HepG2 (cell line): ENCODE measurements at regions not wholly inside any gene's neighbourhood (a gene's known extent, or its start where the extent isn't known, plus 50 kb on each side); places are given as distances from the start of the nearest gene placed in this dataset.

ENCODE experiments used
- ARHGAP35 ChIP-seq: sonication (generic); formaldehyde crosslinking; IDR thresholded peaks from 2 replicates; pipeline ENCODE4 v1.9.0; 2022; ENCODE audit warnings: mild to moderate bottlenecking, inconsistent platforms, moderate library complexity, missing genetic modification reagents, borderline replicate concordance
- ETV6 ChIP-seq: sonication (generic); formaldehyde crosslinking; conservative IDR thresholded peaks from 2 replicates; pipeline ENCODE4 v1.4.0; 2020; ENCODE audit warnings: missing genetic modification reagents
- HOXA5 ChIP-seq: sonication (generic); formaldehyde crosslinking; IDR thresholded peaks from 2 replicates; pipeline ENCODE4 v1.4.0; 2020; ENCODE audit warnings: missing genetic modification reagents
- HOXD1 ChIP-seq: sonication (generic); formaldehyde crosslinking; IDR thresholded peaks from 2 replicates; pipeline ENCODE4 v1.5.0; 2020; ENCODE audit warnings: missing genetic modification reagents
- KMT2A ChIP-seq: sonication (generic); formaldehyde crosslinking; IDR thresholded peaks from 2 replicates; pipeline ENCODE4 v1.4.0; 2020; ENCODE audit warnings: missing genetic modification reagents
- MBNL3 ChIP-seq: fragments of 250-450 bp; sonication (Bioruptor Pico); conservative IDR thresholded peaks from 2 replicates; pipeline ENCODE4 v1.8.0; 2022; ENCODE audit warnings: mild to moderate bottlenecking, inconsistent platforms
- MED8 ChIP-seq: sonication (generic); formaldehyde crosslinking; IDR thresholded peaks from 2 replicates; pipeline ENCODE4 v1.8.1; 2023; ENCODE audit warnings: mild to moderate bottlenecking, missing genetic modification reagents; ENCODE audit not compliant: insufficient replicate concordance
- MXD4 ChIP-seq: IDR thresholded peaks from 2 replicates; pipeline ENCODE4 v1.6.1; 2016; ENCODE audit warnings: mild to moderate bottlenecking, missing biosample characterization, missing genetic modification reagents
- NFE2L2 ChIP-seq: fragments of 150-350 bp; IDR thresholded peaks from 2 replicates; pipeline ENCODE4 v1.6.1; 2014; ENCODE audit warnings: low read length
- NRL ChIP-seq: sonication (generic); formaldehyde crosslinking; IDR thresholded peaks from 2 replicates; pipeline ENCODE4 v1.5.0; 2020; ENCODE audit warnings: missing genetic modification reagents, mild to moderate bottlenecking, moderate library complexity, borderline replicate concordance
- PITX1 ChIP-seq: sonication (generic); formaldehyde crosslinking; IDR thresholded peaks from 2 replicates; pipeline ENCODE4 v1.5.1; 2020; ENCODE audit warnings: mild to moderate bottlenecking, missing genetic modification reagents
- PRPF4 ChIP-seq: fragments of 200-400 bp; formaldehyde crosslinking; IDR thresholded peaks from 2 replicates; pipeline ENCODE4 v1.6.1; 2016; ENCODE audit warnings: low read length, low read depth; ENCODE audit not compliant: poor library complexity, severe bottlenecking
- REL ChIP-seq: sonication (generic); formaldehyde crosslinking; conservative IDR thresholded peaks from 2 replicates; pipeline ENCODE4 v1.8.0; 2022; ENCODE audit warnings: mild to moderate bottlenecking, missing genetic modification reagents, moderate library complexity
- RELA ChIP-seq: sonication (generic); formaldehyde crosslinking; IDR thresholded peaks from 2 replicates; pipeline ENCODE4 v1.4.0; 2020; ENCODE audit warnings: missing genetic modification reagents
- SALL2 ChIP-seq: sonication (generic); formaldehyde crosslinking; IDR thresholded peaks from 2 replicates; pipeline ENCODE4 v1.8.1; 2023; ENCODE audit warnings: mild to moderate bottlenecking, missing genetic modification reagents, inconsistent platforms
- SIX4 ChIP-seq: sonication (generic); formaldehyde crosslinking; IDR thresholded peaks from 2 replicates; pipeline ENCODE4 v1.4.0; 2020; ENCODE audit warnings: missing genetic modification reagents
- TARDBP ChIP-seq: sonication (generic); formaldehyde crosslinking; IDR thresholded peaks from 2 replicates; pipeline ENCODE4 v1.8.0; 2022; ENCODE audit warnings: mild to moderate bottlenecking, missing genetic modification reagents
- TEAD3 ChIP-seq: optimal IDR thresholded peaks from 2 replicates; pipeline ENCODE3; 2016; ENCODE audit warnings: borderline replicate concordance
- ZBTB42 ChIP-seq: sonication (generic); formaldehyde crosslinking; IDR thresholded peaks from 2 replicates; pipeline ENCODE4 v1.5.0; 2020; ENCODE audit warnings: mild to moderate bottlenecking, missing genetic modification reagents
- ZFP82 ChIP-seq: sonication (generic); formaldehyde crosslinking; IDR thresholded peaks from 2 replicates; pipeline ENCODE4 v1.5.1; 2020; ENCODE audit warnings: mild to moderate bottlenecking, missing genetic modification reagents, borderline replicate concordance
- ZFYVE20 ChIP-seq: sonication (generic); formaldehyde crosslinking; IDR thresholded peaks from 2 replicates; pipeline ENCODE4 v1.8.0; 2023; ENCODE audit warnings: low read depth, mild to moderate bottlenecking, moderate library complexity, missing genetic modification reagents, borderline replicate concordance
- ZMYM3 ChIP-seq: sonication (generic); formaldehyde crosslinking; IDR thresholded peaks from 2 replicates; pipeline ENCODE4 v1.5.1; 2020; ENCODE audit warnings: mild to moderate bottlenecking, missing genetic modification reagents
- ZNF124 ChIP-seq: sonication (generic); formaldehyde crosslinking; IDR thresholded peaks from 2 replicates; pipeline ENCODE4 v1.4.0; 2020; ENCODE audit warnings: missing genetic modification reagents
- ZNF614 ChIP-seq: IDR thresholded peaks from 2 replicates; pipeline ENCODE4 v1.6.1; 2018; ENCODE audit warnings: missing biosample characterization, missing genetic modification reagents, inconsistent platforms, borderline replicate concordance
- ZNF766 ChIP-seq: sonication (generic); formaldehyde crosslinking; IDR thresholded peaks from 2 replicates; pipeline ENCODE4 v1.5.0; 2020; ENCODE audit warnings: missing genetic modification reagents, borderline replicate concordance
- TF ChIP-seq, protein P1 (sequence below): sonication (generic); formaldehyde crosslinking; IDR thresholded peaks from 2 replicates; pipeline ENCODE4 v1.5.1; 2020; ENCODE audit warnings: mild to moderate bottlenecking, missing genetic modification reagents
- TF ChIP-seq, protein P2 (sequence below): IDR thresholded peaks from 2 replicates; pipeline ENCODE4 v1.6.1; 2012; ENCODE audit warnings: low read length, improper control_type of control experiment

DNA sequence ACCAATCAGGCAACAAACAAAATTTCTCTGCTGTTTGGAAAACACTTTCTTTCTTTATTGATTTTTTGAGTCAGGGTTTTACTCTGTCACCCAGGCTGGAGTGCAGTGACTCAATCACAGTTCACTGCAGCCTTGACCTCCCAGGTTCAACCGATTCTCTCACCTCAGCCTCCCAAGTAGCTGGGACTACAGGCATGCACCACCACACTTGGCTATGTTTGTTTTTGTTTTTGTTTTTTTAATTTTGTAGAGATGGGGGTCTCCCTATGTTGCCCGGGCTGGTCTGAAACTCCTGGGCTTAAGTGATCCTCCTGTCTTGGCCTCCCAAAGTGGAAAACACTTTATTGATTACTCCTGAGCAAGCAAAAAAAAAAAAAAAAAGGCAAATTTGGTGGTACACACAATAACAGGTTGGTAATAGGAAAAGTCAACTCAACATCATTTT is 276.4 kb downstream of the SOX9 start (continued):
- TF ChIP-seq, protein P1, sequence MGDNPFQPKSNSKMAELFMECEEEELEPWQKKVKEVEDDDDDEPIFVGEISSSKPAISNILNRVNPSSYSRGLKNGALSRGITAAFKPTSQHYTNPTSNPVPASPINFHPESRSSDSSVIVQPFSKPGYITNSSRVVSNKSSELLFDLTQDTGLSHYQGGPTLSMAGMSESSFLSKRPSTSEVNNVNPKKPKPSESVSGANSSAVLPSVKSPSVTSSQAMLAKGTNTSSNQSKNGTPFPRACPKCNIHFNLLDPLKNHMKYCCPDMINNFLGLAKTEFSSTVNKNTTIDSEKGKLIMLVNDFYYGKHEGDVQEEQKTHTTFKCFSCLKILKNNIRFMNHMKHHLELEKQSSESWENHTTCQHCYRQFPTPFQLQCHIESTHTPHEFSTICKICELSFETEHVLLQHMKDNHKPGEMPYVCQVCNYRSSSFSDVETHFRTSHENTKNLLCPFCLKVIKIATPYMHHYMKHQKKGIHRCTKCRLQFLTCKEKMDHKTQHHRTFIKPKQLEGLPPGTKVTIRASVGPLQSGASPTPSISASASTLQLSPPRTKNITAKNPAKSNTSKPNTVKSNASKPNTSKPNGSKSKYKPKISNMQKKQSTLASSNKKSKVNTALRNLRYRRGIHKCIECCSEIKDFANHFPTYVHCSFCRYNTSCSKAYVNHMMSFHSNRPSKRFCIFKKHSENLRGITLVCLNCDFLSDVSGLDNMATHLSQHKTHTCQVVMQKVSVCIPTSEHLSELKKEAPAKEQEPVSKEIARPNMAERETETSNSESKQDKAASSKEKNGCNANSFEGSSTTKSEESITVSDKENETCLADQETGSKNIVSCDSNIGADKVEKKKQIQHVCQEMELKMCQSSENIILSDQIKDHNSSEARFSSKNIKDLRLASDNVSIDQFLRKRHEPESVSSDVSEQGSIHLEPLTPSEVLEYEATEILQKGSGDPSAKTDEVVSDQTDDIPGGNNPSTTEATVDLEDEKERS (CRISPR knock-in tag): peak; percentile 100
- TF ChIP-seq ZBTB42 (CRISPR knock-in tag) (no peak), REL (CRISPR knock-in tag) (no peak), KMT2A (no peak), SALL2 (CRISPR knock-in tag) (no peak), NRL (no peak), SIX4 (CRISPR knock-in tag) (peak; percentile 33; the same call in 1 of the 2 replicates), TEAD3 (CRISPR knock-in tag) (peak; percentile 53), ZNF614 (CRISPR knock-in tag) (0 out of 2 replicates have a peak, but pooled peaks have one; percentile 40), TARDBP (CRISPR knock-in tag) (peak; percentile 48; the same call in 1 of the 2 replicates), ZFP82 (peak; percentile 75; the same call in 1 of the 2 replicates), MED8 (CRISPR knock-in tag) (no peak), ARHGAP35 (CRISPR knock-in tag) (no peak), ZMYM3 (CRISPR knock-in tag) (peak; percentile 99), MBNL3 (CRISPR knock-in tag) (no peak), ZNF766 (CRISPR knock-in tag) (no peak), PRPF4 (no peak), RELA (CRISPR knock-in tag) (no peak), NFE2L2 (no peak), PITX1 (peak; percentile 60), ETV6 (no peak), ZFYVE20 (no peak), HOXA5 (CRISPR knock-in tag) (peak; percentile 80; the same call in 1 of the 2 replicates), MXD4 (no peak), ZNF124 (CRISPR knock-in tag) (peak; percentile 73; the same call in 1 of the 2 replicates), HOXD1 (CRISPR knock-in tag) (peak; percentile 69; the same call in 1 of the 2 replicates)
- TF ChIP-seq, protein P2, sequence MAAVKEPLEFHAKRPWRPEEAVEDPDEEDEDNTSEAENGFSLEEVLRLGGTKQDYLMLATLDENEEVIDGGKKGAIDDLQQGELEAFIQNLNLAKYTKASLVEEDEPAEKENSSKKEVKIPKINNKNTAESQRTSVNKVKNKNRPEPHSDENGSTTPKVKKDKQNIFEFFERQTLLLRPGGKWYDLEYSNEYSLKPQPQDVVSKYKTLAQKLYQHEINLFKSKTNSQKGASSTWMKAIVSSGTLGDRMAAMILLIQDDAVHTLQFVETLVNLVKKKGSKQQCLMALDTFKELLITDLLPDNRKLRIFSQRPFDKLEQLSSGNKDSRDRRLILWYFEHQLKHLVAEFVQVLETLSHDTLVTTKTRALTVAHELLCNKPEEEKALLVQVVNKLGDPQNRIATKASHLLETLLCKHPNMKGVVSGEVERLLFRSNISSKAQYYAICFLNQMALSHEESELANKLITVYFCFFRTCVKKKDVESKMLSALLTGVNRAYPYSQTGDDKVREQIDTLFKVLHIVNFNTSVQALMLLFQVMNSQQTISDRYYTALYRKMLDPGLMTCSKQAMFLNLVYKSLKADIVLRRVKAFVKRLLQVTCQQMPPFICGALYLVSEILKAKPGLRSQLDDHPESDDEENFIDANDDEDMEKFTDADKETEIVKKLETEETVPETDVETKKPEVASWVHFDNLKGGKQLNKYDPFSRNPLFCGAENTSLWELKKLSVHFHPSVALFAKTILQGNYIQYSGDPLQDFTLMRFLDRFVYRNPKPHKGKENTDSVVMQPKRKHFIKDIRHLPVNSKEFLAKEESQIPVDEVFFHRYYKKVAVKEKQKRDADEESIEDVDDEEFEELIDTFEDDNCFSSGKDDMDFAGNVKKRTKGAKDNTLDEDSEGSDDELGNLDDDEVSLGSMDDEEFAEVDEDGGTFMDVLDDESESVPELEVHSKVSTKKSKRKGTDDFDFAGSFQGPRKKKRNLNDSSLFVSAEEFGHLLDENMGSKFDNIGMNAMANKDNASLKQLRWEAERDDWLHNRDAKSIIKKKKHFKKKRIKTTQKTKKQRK: no peak
